ENCODE measurements at regions not wholly inside any gene's neighbourhood (a gene's known extent, or its start where the extent isn't known, plus 50 kb on each side); places are given as distances from the start of the nearest gene placed in this dataset.
"Not testable (repeated sequence)": the region's sequence is repeated elsewhere in the genome, so short reads cannot be mapped to it uniquely, and the experiment has no call there.

- H3K27me3 Mint-ChIP-seq (ENCODE audit: low read depth), result no peaks in the 10 kb centered on the region
- H3K36me3 Mint-ChIP-seq (ENCODE audit: insufficient read depth), result no peaks in the 10 kb centered on the region
- H3K9me3 Mint-ChIP-seq, result peaks cover 7% of the 10 kb centered on the region
- DNase-seq (no peak), ATAC-seq (no peak)
- H3K4me1 Mint-ChIP-seq (ENCODE audit: low read depth), result no peaks in the 10 kb centered on the region
- H3K4me3 Mint-ChIP-seq, result no peak overlapping the region
Measured at GRCh38 chr4:148574911-148575310, 132.7 kb upstream of the NR3C2 start.

- ATAC-seq, result no peak
- no peak for DNase-seq
- Mint-ChIP-seq H3K36me3 (ENCODE audit: insufficient read depth) (no peaks in the 10 kb centered on the region), H3K4me1 (ENCODE audit: low read depth) (no peaks in the 10 kb centered on the region), H3K9me3 (peaks cover 11% of the 10 kb centered on the region), H3K27me3 (ENCODE audit: low read depth) (no peaks in the 10 kb centered on the region), H3K4me3 (no peak overlapping the region)
Measured at GRCh38 chr4:148574502-148574901, 132.3 kb upstream of the NR3C2 start.

- DNase-seq (no peak), ATAC-seq (no peak)
- Mint-ChIP-seq H3K4me3 (no peak overlapping the region), H3K9me3 (peaks cover 14% of the 10 kb centered on the region), H3K4me1 (ENCODE audit: low read depth) (no peaks in the 10 kb centered on the region), H3K36me3 (ENCODE audit: insufficient read depth) (no peaks in the 10 kb centered on the region), H3K27me3 (ENCODE audit: low read depth) (no peaks in the 10 kb centered on the region)
Measured at GRCh38 chr4:148574066-148574465, 131.9 kb upstream of the NR3C2 start.

GRCh38 chr4:148573296-148573695 lies 131.1 kb upstream of the NR3C2 start:
- H3K4me1 Mint-ChIP-seq (ENCODE audit: low read depth), result no peaks in the 10 kb centered on the region

GRCh38 chr4:148565801-148566200 lies 123.6 kb upstream of the NR3C2 start:
- peaks cover 17% of the 10 kb centered on the region for H3K9me3 Mint-ChIP-seq
- no peaks in the 10 kb centered on the region for H3K27me3 Mint-ChIP-seq (ENCODE audit: low read depth)
- no peaks in the 10 kb centered on the region for H3K4me1 Mint-ChIP-seq (ENCODE audit: low read depth)
- ATAC-seq (no peak), DNase-seq (no peak)
- no peak overlapping the region for H3K4me3 Mint-ChIP-seq
- H3K36me3 Mint-ChIP-seq (ENCODE audit: insufficient read depth), result peaks cover 2% of the 10 kb centered on the region

More at GRCh38 chr4:148573296-148573695, 131.1 kb upstream of the NR3C2 start:
- Mint-ChIP-seq H3K27me3 (ENCODE audit: low read depth) (no peaks in the 10 kb centered on the region), H3K4me3 (no peak overlapping the region), H3K9me3 (peaks cover 19% of the 10 kb centered on the region), H3K36me3 (ENCODE audit: insufficient read depth) (no peaks in the 10 kb centered on the region)
- DNase-seq (no peak), ATAC-seq (no peak)

- no peak for DNase-seq
- Mint-ChIP-seq H3K36me3 (ENCODE audit: insufficient read depth) (peaks cover 2% of the 10 kb centered on the region), H3K9me3 (peaks cover 1% of the 10 kb centered on the region), H3K4me3 (no peak overlapping the region), H3K27me3 (ENCODE audit: low read depth) (no peaks in the 10 kb centered on the region), H3K4me1 (ENCODE audit: low read depth) (no peaks in the 10 kb centered on the region)
- no peak for ATAC-seq
Measured at GRCh38 chr4:148563684-148564083, 121.5 kb upstream of the NR3C2 start.

GRCh38 chr4:148561467-148561866 lies 119.3 kb upstream of the NR3C2 start:
- H3K4me3 Mint-ChIP-seq, result no peak overlapping the region
- DNase-seq, result no peak

GRCh38 chr4:148557793-148558192 lies 115.6 kb upstream of the NR3C2 start:
- no peak overlapping the region for H3K4me3 Mint-ChIP-seq
- H3K36me3 Mint-ChIP-seq (ENCODE audit: insufficient read depth), result no peaks in the 10 kb centered on the region
- no peak for DNase-seq
- H3K4me1 Mint-ChIP-seq (ENCODE audit: low read depth), result no peaks in the 10 kb centered on the region
- no peak for ATAC-seq
- H3K27me3 Mint-ChIP-seq (ENCODE audit: low read depth), result no peaks in the 10 kb centered on the region
- H3K9me3 Mint-ChIP-seq, result no peaks in the 10 kb centered on the region

More at GRCh38 chr4:148561467-148561866, 119.3 kb upstream of the NR3C2 start:
- ATAC-seq, result no peak
- Mint-ChIP-seq H3K9me3 (no peaks in the 10 kb centered on the region), H3K27me3 (ENCODE audit: low read depth) (no peaks in the 10 kb centered on the region), H3K36me3 (ENCODE audit: insufficient read depth) (no peaks in the 10 kb centered on the region), H3K4me1 (ENCODE audit: low read depth) (no peaks in the 10 kb centered on the region)

GRCh38 chr4:148550788-148551187 lies 108.6 kb upstream of the NR3C2 start:
- no peak overlapping the region for H3K4me3 Mint-ChIP-seq
- H3K36me3 Mint-ChIP-seq (ENCODE audit: insufficient read depth), result peaks cover 3% of the 10 kb centered on the region
- ATAC-seq, result no peak
- no peak for DNase-seq
- H3K27me3 Mint-ChIP-seq (ENCODE audit: low read depth), result no peaks in the 10 kb centered on the region
- H3K9me3 Mint-ChIP-seq, result no peaks in the 10 kb centered on the region
- no peaks in the 10 kb centered on the region for H3K4me1 Mint-ChIP-seq (ENCODE audit: low read depth)

- DNase-seq (no peak), ATAC-seq (peak; percentile 23 to 52)
- no peak overlapping the region for H3K4me3 Mint-ChIP-seq
- H3K4me1 Mint-ChIP-seq (ENCODE audit: low read depth), result no peaks in the 10 kb centered on the region
- H3K9me3 Mint-ChIP-seq, result no peaks in the 10 kb centered on the region
- H3K36me3 Mint-ChIP-seq (ENCODE audit: insufficient read depth), result peaks cover 4% of the 10 kb centered on the region
- no peaks in the 10 kb centered on the region for H3K27me3 Mint-ChIP-seq (ENCODE audit: low read depth)
Measured at GRCh38 chr4:148542922-148543623, 100.9 kb upstream of the NR3C2 start.

- Mint-ChIP-seq H3K9me3 (no peaks in the 10 kb centered on the region), H3K4me3 (no peak overlapping the region), H3K4me1 (ENCODE audit: low read depth) (no peaks in the 10 kb centered on the region), H3K27me3 (ENCODE audit: low read depth) (no peaks in the 10 kb centered on the region), H3K36me3 (ENCODE audit: insufficient read depth) (peaks cover under 1% of the 10 kb centered on the region)
- ATAC-seq (no peak), DNase-seq (no peak)
Measured at GRCh38 chr4:148540622-148541326, 98.6 kb upstream of the NR3C2 start.

- no peak overlapping the region for H3K4me3 Mint-ChIP-seq
- no peak for DNase-seq
- no peak for ATAC-seq
- no peaks in the 10 kb centered on the region for H3K4me1 Mint-ChIP-seq (ENCODE audit: low read depth)
- H3K9me3 Mint-ChIP-seq, result peaks cover 6% of the 10 kb centered on the region
- no peaks in the 10 kb centered on the region for H3K27me3 Mint-ChIP-seq (ENCODE audit: low read depth)
- no peaks in the 10 kb centered on the region for H3K36me3 Mint-ChIP-seq (ENCODE audit: insufficient read depth)
Measured at GRCh38 chr4:148539387-148539786, 97.2 kb upstream of the NR3C2 start.

GRCh38 chr4:148533851-148534250 lies 91.6 kb upstream of the NR3C2 start:
- peaks cover 29% of the 10 kb centered on the region for H3K9me3 Mint-ChIP-seq
- H3K36me3 Mint-ChIP-seq (ENCODE audit: insufficient read depth); H3K27me3 Mint-ChIP-seq (ENCODE audit: low read depth); H3K4me1 Mint-ChIP-seq (ENCODE audit: low read depth); ATAC-seq; H3K4me3 Mint-ChIP-seq; DNase-seq: not testable (repeated sequence)

GRCh38 chr4:148530114-148530513 lies 87.9 kb upstream of the NR3C2 start:
- no peak for DNase-seq
- Mint-ChIP-seq H3K4me3 (no peak overlapping the region), H3K4me1 (ENCODE audit: low read depth) (no peaks in the 10 kb centered on the region)

GRCh38 chr4:148527571-148527970 lies 85.4 kb upstream of the NR3C2 start:
- H3K9me3 Mint-ChIP-seq, result peaks cover 9% of the 10 kb centered on the region
- DNase-seq, result no peak
- H3K4me1 Mint-ChIP-seq (ENCODE audit: low read depth), result no peaks in the 10 kb centered on the region
- H3K36me3 Mint-ChIP-seq (ENCODE audit: insufficient read depth), result peaks cover 2% of the 10 kb centered on the region
- no peak overlapping the region for H3K4me3 Mint-ChIP-seq
- no peak for ATAC-seq
- H3K27me3 Mint-ChIP-seq (ENCODE audit: low read depth), result peaks cover 2% of the 10 kb centered on the region

More at GRCh38 chr4:148530114-148530513, 87.9 kb upstream of the NR3C2 start:
- Mint-ChIP-seq H3K27me3 (ENCODE audit: low read depth) (no peaks in the 10 kb centered on the region), H3K9me3 (peaks cover 29% of the 10 kb centered on the region), H3K36me3 (ENCODE audit: insufficient read depth) (peaks cover 2% of the 10 kb centered on the region)
- no peak for ATAC-seq
